GM18517 (cell line): ENCODE measurements at regions not wholly inside any gene's neighbourhood (a gene's known extent, or its start where the extent isn't known, plus 50 kb on each side); places are given as distances from the start of the nearest gene placed in this dataset.

Source experiments
- ATAC-seq: cut with Tn5 transposase; IDR thresholded peaks from one replicate; pipeline ENCODE4 v1.9.1; 2021; ENCODE audit warnings: mild to moderate bottlenecking, moderate library complexity; ENCODE audit not compliant: unreplicated experiment

GRCh38 chr16:55949518-55949917 lies 74.3 kb upstream of the CES5A start:
- ATAC-seq = no peak

- ATAC-seq = no peak
Observed at GRCh38 chr16:55948230-55948629, 73.1 kb upstream of the CES5A start.

GRCh38 chr16:55947366-55947765 lies 72.2 kb upstream of the CES5A start:
- no peak for ATAC-seq

- no peak for ATAC-seq
Observed at GRCh38 chr16:55944377-55944802, 69.2 kb upstream of the CES5A start.

- ATAC-seq = no peak
Observed at GRCh38 chr16:55943267-55943666, 68.1 kb upstream of the CES5A start.

GRCh38 chr16:55942821-55943220 lies 67.6 kb upstream of the CES5A start:
- no peak for ATAC-seq

- ATAC-seq = no peak
Observed at GRCh38 chr16:55941552-55941951, 66.4 kb upstream of the CES5A start.

GRCh38 chr16:55938126-55938525 lies 63.0 kb upstream of the CES5A start:
- no peak for ATAC-seq

GRCh38 chr16:55933038-55933437 lies 57.9 kb upstream of the CES5A start:
- no peak for ATAC-seq

- no peak for ATAC-seq
Observed at GRCh38 chr16:55930036-55930435, 54.9 kb upstream of the CES5A start.

GRCh38 chr16:55929181-55929580 lies 54.0 kb upstream of the CES5A start:
- no peak for ATAC-seq

GRCh38 chr16:55925242-55925641 lies 50.1 kb upstream of the CES5A start:
- no peak for ATAC-seq
